Calu3 (cell line): ENCODE measurements at regions not wholly inside any gene's neighbourhood (a gene's known extent, or its start where the extent isn't known, plus 50 kb on each side); places are given as distances from the start of the nearest gene placed in this dataset.

Experiments used
- BruUV-seq: library from RNA; stranded (reverse); fragments of 400-500 nt; replicated peaks from 2 replicates; lab custom pipeline; 2021; lab: Mats Ljungman, UMichigan
- CTCF ChIA-PET: fragments of 300-600 bp; sonication (Branson Sonifier 250); formaldehyde crosslinking; loops from one replicate; lab custom pipeline; 2022; ENCODE audit warnings: antibody characterized with exemption; lab: Charles Lee
- DNase-seq: peaks from one replicate; pipeline ENCODE4 v3.0.0; 2022
- H3K27ac Mint-ChIP-seq: one replicate; pipeline ENCODE4 v1.8.0; 2022; ENCODE audit warnings: mixed read lengths; ENCODE audit not compliant: unreplicated experiment
- H3K27me3 Mint-ChIP-seq: one replicate; pipeline ENCODE4 v1.8.0; 2022; ENCODE audit warnings: mixed read lengths; ENCODE audit not compliant: unreplicated experiment
- H3K36me3 Mint-ChIP-seq: one replicate; pipeline ENCODE4 v1.8.0; 2022; ENCODE audit warnings: mild to moderate bottlenecking, moderate library complexity, mixed read lengths; ENCODE audit not compliant: insufficient read depth, unreplicated experiment
- H3K4me1 Mint-ChIP-seq: one replicate; pipeline ENCODE4 v1.8.0; 2022; ENCODE audit warnings: mild to moderate bottlenecking, low read depth, mixed read lengths; ENCODE audit not compliant: unreplicated experiment
- H3K4me3 Mint-ChIP-seq: one replicate; pipeline ENCODE4 v1.8.0; 2022; ENCODE audit warnings: mild to moderate bottlenecking, low read depth, moderate library complexity, mixed read lengths; ENCODE audit not compliant: unreplicated experiment
- H3K9me3 Mint-ChIP-seq: one replicate; pipeline ENCODE4 v1.8.0; 2022; ENCODE audit warnings: low read depth, mixed read lengths; ENCODE audit not compliant: unreplicated experiment
- CTCF ChIP-seq: fragments of 200-600 bp; IDR thresholded peaks from one replicate; pipeline ENCODE4 v1.8.0; 2022; ENCODE audit warnings: antibody characterized with exemption; ENCODE audit not compliant: unreplicated experiment
- intact Hi-C: fragments of 100-400 bp; cut with micrococcal nuclease; formaldehyde crosslinking; loops from one replicate; pipeline ENCODE4 v1.10.0; 2022; ENCODE audit not compliant: unreplicated experiment

- intact Hi-C loops = no loop called here
- no peak overlapping the region for H3K27ac Mint-ChIP-seq
- H3K4me3 Mint-ChIP-seq = no peak overlapping the region
- H3K36me3 Mint-ChIP-seq = no peaks in the 10 kb centered on the region
- no peaks in the 10 kb centered on the region for H3K9me3 Mint-ChIP-seq
- TF ChIP-seq CTCF = no peak
- CTCF ChIA-PET = no interaction called here
- H3K27me3 Mint-ChIP-seq = peaks cover 18% of the 10 kb centered on the region
- peaks cover 8% of the 10 kb centered on the region for H3K4me1 Mint-ChIP-seq
- BruUV-seq = no TSS peak
- no peak for DNase-seq
These were observed 202.5 kb upstream of the RAB4A start for GRCh38 chr1:229068270-229068987.

GRCh38 chr1:229069176-229069575 is 201.7 kb upstream of the RAB4A start:
- CTCF ChIA-PET = no interaction called here
- BruUV-seq = no TSS peak
- no peak for DNase-seq
- Mint-ChIP-seq H3K27me3 (peaks cover 18% of the 10 kb centered on the region), H3K4me3 (no peak overlapping the region), H3K27ac (no peak overlapping the region), H3K9me3 (no peaks in the 10 kb centered on the region), H3K36me3 (no peaks in the 10 kb centered on the region), H3K4me1 (peaks cover 7% of the 10 kb centered on the region)
- intact Hi-C loops = no loop called here
- no peak for TF ChIP-seq CTCF

GRCh38 chr1:229070168-229070567 is 200.7 kb upstream of the RAB4A start:
- CTCF ChIA-PET = interaction anchor here (1.2 kb wide), 1 partner anchor 9 kb away, joined by 3 read pairs; no protein-coding TSS in a partner anchor

GRCh38 chr1:229073251-229073650 is 197.7 kb upstream of the RAB4A start:
- Mint-ChIP-seq H3K9me3 (no peaks in the 10 kb centered on the region), H3K27ac (no peak overlapping the region), H3K27me3 (peaks cover 5% of the 10 kb centered on the region), H3K4me1 (no peaks in the 10 kb centered on the region), H3K36me3 (no peaks in the 10 kb centered on the region), H3K4me3 (no peak overlapping the region)
- CTCF ChIA-PET = no interaction called here
- no peak for TF ChIP-seq CTCF
- no TSS peak for BruUV-seq
- DNase-seq = no peak
- intact Hi-C loops = no loop called here

More at GRCh38 chr1:229070168-229070567, 200.7 kb upstream of the RAB4A start:
- Mint-ChIP-seq H3K4me1 (no peaks in the 10 kb centered on the region), H3K36me3 (no peaks in the 10 kb centered on the region), H3K4me3 (no peak overlapping the region), H3K9me3 (no peaks in the 10 kb centered on the region), H3K27ac (no peak overlapping the region), H3K27me3 (peaks cover 18% of the 10 kb centered on the region)
- no peak for TF ChIP-seq CTCF
- intact Hi-C loops = no loop called here
- no TSS peak for BruUV-seq
- DNase-seq = peak; percentile 73
